ENCODE measurements at regions not wholly inside any gene's neighbourhood (a gene's known extent, or its start where the extent isn't known, plus 50 kb on each side); places are given as distances from the start of the nearest gene placed in this dataset.

DNA sequence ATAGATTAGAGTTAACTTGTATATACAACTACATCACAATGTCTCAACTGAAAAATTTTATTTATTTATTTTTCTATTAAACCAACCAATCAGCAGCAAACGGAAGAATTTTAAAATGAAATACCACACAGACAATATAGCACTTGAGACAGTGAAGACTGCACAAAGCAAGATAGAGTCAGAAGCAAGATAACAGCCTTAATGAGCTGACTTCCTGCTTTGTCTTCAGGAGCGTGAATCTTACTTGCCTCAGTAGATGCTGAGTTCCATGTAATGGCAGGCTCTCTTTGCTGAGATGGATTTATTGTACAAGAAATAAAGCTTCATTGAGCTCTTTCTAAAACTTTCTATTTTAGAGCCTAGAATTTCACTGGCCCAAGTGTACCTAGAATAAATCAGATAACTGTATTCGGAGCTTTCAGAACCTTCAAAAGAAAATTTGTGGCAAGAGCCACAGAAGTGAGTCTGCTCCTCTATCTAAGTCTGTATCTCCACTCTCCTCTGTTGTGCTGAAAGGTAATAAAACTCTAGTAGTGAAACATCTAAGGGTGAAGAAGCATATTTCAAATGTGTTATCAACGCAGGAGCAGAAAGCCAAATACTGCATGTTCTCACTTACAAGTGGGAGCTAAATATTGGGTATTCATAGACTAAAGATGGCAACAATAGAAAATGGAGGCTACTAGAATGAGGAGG is 83.3 kb upstream of the ANKRD55 start:
- TF ChIP-seq, protein P1, sequence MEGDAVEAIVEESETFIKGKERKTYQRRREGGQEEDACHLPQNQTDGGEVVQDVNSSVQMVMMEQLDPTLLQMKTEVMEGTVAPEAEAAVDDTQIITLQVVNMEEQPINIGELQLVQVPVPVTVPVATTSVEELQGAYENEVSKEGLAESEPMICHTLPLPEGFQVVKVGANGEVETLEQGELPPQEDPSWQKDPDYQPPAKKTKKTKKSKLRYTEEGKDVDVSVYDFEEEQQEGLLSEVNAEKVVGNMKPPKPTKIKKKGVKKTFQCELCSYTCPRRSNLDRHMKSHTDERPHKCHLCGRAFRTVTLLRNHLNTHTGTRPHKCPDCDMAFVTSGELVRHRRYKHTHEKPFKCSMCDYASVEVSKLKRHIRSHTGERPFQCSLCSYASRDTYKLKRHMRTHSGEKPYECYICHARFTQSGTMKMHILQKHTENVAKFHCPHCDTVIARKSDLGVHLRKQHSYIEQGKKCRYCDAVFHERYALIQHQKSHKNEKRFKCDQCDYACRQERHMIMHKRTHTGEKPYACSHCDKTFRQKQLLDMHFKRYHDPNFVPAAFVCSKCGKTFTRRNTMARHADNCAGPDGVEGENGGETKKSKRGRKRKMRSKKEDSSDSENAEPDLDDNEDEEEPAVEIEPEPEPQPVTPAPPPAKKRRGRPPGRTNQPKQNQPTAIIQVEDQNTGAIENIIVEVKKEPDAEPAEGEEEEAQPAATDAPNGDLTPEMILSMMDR (conservative IDR thresholded peaks at IDR 0.05; ENCODE audit: low read length) = no peak
- TF ChIP-seq EZH2phosphoT487 (IDR thresholded peaks at IDR 0.05; ENCODE audit: borderline replicate concordance) = no peak

All from Loucy (cell line).